ENCODE measurements at regions not wholly inside any gene's neighbourhood (a gene's known extent, or its start where the extent isn't known, plus 50 kb on each side); places are given as distances from the start of the nearest gene placed in this dataset.

DNA sequence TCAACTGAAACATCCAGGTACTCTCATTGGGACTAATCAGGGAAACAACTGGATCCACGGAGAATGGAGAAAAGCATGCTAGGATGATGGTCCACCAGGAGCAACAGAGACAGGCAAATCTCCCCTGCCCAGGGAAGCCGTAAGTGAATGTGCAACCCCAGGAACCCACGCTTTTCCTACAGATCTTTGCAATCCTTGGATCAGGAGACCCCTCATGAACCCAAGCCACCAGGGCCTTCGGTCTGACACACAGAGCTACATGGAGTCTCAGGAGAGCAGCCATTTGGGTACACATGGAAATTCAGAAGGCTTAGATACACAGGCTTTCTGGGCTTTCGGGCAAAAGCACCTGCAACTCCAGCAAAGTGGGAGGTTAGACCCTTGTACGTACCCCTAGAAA is 122.1 kb upstream of the PTCHD4 start (continued):
- TF ChIP-seq, protein P1, sequence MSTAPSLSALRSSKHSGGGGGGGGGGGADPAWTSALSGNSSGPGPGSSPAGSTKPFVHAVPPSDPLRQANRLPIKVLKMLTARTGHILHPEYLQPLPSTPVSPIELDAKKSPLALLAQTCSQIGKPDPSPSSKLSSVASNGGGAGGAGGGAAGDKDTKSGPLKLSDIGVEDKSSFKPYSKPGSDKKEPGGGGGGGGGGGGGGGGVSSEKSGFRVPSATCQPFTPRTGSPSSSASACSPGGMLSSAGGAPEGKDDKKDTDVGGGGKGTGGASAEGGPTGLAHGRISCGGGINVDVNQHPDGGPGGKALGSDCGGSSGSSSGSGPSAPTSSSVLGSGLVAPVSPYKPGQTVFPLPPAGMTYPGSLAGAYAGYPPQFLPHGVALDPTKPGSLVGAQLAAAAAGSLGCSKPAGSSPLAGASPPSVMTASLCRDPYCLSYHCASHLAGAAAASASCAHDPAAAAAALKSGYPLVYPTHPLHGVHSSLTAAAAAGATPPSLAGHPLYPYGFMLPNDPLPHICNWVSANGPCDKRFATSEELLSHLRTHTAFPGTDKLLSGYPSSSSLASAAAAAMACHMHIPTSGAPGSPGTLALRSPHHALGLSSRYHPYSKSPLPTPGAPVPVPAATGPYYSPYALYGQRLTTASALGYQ (CRISPR knock-in tag; IDR thresholded peaks at IDR 0.05), result no peak

DNA sequence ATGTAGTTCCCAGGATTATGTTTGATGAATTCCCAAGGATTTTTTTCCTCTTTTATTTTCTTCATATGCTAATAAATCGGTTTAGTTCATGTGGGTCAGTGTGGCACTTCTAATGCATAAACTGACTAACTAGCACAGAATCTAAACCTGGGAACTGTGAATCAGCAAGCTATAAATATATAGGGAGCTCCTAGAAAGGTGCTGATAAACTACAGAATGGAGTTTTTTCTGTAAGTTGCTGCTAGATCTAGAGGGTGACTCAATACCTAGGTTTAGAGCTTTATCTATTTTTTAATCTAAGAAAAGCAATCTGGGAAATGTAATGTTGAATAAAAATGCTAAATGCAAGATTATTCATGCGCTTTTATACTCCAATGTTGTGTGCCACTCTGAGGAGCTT is 118.8 kb upstream of the PTCHD4 start:
- 1% methylated on average over 2 of the region's 2 CpGs for WGBS (ENCODE audit: low lambda C conversion rate)
- Histone ChIP-seq H3K9ac (ENCODE audit: insufficient read depth, low read depth, low read length) (no peak overlapping the region), H4K20me1 (ENCODE audit: insufficient read depth, low read length) (no peaks in the 10 kb centered on the region), H3K9me3 (ENCODE audit: low read length) (no peaks in the 10 kb centered on the region), H3K36me3 (replicated peaks in 1 of 2; ENCODE audit: control insufficient read depth in 1 of 2, insufficient read depth in 2 of 2, low read length in 2 of 2) (no peaks in the 10 kb centered on the region), H2AFZ (ENCODE audit: low read length) (no peak overlapping the region), H3K79me2 (ENCODE audit: insufficient read depth, low read length) (no peaks in the 10 kb centered on the region), H3K4me3 (replicated peaks in 1 of 3; ENCODE audit: insufficient read depth in 1 of 3, low read depth in 2 of 3, low read length in 3 of 3) (no peak overlapping the region), H3K4me1 (ENCODE audit: insufficient read depth, low read length) (no peaks in the 10 kb centered on the region), H3K27ac (ENCODE audit: extremely low read length, insufficient read depth, low read length) (no peak overlapping the region), H3K4me2 (ENCODE audit: low read depth, low read length) (no peak overlapping the region), H3K27me3 (ENCODE audit: control insufficient read depth in 1 of 2, insufficient read depth in 2 of 2, low read length in 2 of 2) (no peaks in the 10 kb centered on the region; a peak in 1 of 5 replicates)
- no TSS peak for BruUV-seq (replicated peaks)
- in situ Hi-C loops (cut with HindIII; ENCODE audit: extremely low pct_ligation_motif_present, low pct_unique_long_range_greater_than_20kb), result no loop called here
- TF ChIP-seq, protein P2, sequence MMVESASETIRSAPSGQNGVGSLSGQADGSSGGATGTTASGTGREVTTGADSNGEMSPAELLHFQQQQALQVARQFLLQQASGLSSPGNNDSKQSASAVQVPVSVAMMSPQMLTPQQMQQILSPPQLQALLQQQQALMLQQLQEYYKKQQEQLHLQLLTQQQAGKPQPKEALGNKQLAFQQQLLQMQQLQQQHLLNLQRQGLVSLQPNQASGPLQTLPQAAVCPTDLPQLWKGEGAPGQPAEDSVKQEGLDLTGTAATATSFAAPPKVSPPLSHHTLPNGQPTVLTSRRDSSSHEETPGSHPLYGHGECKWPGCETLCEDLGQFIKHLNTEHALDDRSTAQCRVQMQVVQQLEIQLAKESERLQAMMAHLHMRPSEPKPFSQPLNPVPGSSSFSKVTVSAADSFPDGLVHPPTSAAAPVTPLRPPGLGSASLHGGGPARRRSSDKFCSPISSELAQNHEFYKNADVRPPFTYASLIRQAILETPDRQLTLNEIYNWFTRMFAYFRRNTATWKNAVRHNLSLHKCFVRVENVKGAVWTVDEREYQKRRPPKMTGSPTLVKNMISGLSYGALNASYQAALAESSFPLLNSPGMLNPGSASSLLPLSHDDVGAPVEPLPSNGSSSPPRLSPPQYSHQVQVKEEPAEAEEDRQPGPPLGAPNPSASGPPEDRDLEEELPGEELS (CRISPR knock-in tag; IDR thresholded peaks at IDR 0.05), result no peak
- TF ChIP-seq ZNF430 (CRISPR knock-in tag; IDR thresholded peaks at IDR 0.05) (no peak), DR1 (CRISPR knock-in tag; IDR thresholded peaks at IDR 0.05) (no peak), MAFG (CRISPR knock-in tag; IDR thresholded peaks at IDR 0.05) (no peak), POLR2G (IDR thresholded peaks at IDR 0.05; ENCODE audit: low read depth, low read length) (no peak), ZNF652 (CRISPR knock-in tag; IDR thresholded peaks at IDR 0.05; ENCODE audit: borderline replicate concordance, low read depth) (no peak), SP5 (CRISPR knock-in tag; IDR thresholded peaks at IDR 0.05; ENCODE audit: borderline replicate concordance, low read depth) (no peak), NR2F6 (IDR thresholded peaks at IDR 0.05) (no peak), NR2F6 (CRISPR knock-in tag; IDR thresholded peaks at IDR 0.05) (no peak), RFXAP (CRISPR knock-in tag; IDR thresholded peaks at IDR 0.05; ENCODE audit: borderline replicate concordance) (no peak), MED8 (CRISPR knock-in tag; IDR thresholded peaks at IDR 0.05; ENCODE audit: insufficient replicate concordance) (no peak)
- POLR2A ChIA-PET, result no interaction called here
- FAIRE-seq (no peak), DNase-seq (ENCODE audit: low spot score) (no peak), ATAC-seq (no peak)
- intact Hi-C loops (cut with micrococcal nuclease; ENCODE audit: unreplicated experiment), result no loop called here
- CTCF ChIA-PET (ENCODE audit: low intra/inter-chr PET ratio, low total read pairs), result no interaction called here
